ENCODE measurements at regions not wholly inside any gene's neighbourhood (a gene's known extent, or its start where the extent isn't known, plus 50 kb on each side); places are given as distances from the start of the nearest gene placed in this dataset.

DNA sequence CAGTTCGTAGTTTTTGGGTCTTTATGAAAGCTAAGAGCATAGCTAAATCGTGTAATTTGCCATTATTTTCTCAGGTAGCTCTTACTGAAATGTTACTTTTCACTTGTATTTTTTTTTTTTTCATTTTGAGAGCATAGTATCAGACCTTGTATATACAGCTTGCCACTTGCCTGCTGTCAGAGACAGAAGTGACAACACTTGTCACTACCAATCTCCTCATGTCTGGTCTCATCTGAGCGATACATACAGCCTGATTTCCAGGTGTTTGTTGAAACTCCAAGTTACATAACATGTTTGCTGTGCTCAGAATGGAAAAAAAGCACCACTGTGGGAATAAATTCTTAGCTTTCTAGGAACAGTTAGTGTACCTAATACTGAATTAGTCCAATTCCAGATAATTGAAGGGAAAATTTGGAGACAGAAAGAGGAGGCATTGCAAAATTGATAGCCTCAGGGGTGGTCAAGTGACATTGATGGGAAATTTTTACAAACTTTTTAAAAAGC, 621.4 kb upstream of the PKN2 start:
- intact Hi-C loops (cut with micrococcal nuclease), result loop anchor here (5.0 to 10.0 kb wide), 7 partner anchors 60 to 770 kb away; partner anchors contain the start of gene LMO4
- Histone ChIP-seq H3K27me3 (ENCODE audit: low read length) (no peaks in the 10 kb centered on the region), H3K9ac (ENCODE audit: low read length) (no peak overlapping the region), H3K4me3 (ENCODE audit: low read length) (no peak overlapping the region), H3K4me2 (ENCODE audit: low read length) (no peak overlapping the region), H3K79me2 (ENCODE audit: low read length) (no peaks in the 10 kb centered on the region), H3K9me3 (ENCODE audit: low read length) (0 out of 2 replicates have a peak, but pooled peaks cover 5% of the 10 kb centered on the region), H2AFZ (ENCODE audit: low read length) (no peak overlapping the region), H3F3A (ENCODE audit: low read length, unreplicated experiment) (no peaks in the 10 kb centered on the region), H3K27ac (ENCODE audit: low read length) (no peak overlapping the region), H3K36me3 (ENCODE audit: low read depth, low read length) (no peaks in the 10 kb centered on the region; the same call in 1 of the 2 replicates), H3K9me2 (replicated peaks; ENCODE audit: low read length) (no peaks in the 10 kb centered on the region), H4K20me1 (ENCODE audit: low read length) (no peaks in the 10 kb centered on the region), H3K4me1 (ENCODE audit: insufficient read depth, low read length) (peaks cover 27% of the 10 kb centered on the region)
- ATAC-seq (no peak), DNase-seq (no peak)
- ChIA-PET POLR2A (ENCODE audit: unreplicated experiment) (no interaction called here), CTCF (interaction anchor here (0.7 kb wide), 1 partner anchor 82 kb away, joined by 8 read pairs; no protein-coding TSS in a partner anchor)
- TF ChIP-seq EZH2 (IDR thresholded peaks at IDR 0.05; ENCODE audit: low read length, unreplicated experiment) (no peak), EZH2phosphoT487 (IDR thresholded peaks at IDR 0.05; ENCODE audit: borderline replicate concordance, low read length) (no peak)
- TF ChIP-seq, protein P1, sequence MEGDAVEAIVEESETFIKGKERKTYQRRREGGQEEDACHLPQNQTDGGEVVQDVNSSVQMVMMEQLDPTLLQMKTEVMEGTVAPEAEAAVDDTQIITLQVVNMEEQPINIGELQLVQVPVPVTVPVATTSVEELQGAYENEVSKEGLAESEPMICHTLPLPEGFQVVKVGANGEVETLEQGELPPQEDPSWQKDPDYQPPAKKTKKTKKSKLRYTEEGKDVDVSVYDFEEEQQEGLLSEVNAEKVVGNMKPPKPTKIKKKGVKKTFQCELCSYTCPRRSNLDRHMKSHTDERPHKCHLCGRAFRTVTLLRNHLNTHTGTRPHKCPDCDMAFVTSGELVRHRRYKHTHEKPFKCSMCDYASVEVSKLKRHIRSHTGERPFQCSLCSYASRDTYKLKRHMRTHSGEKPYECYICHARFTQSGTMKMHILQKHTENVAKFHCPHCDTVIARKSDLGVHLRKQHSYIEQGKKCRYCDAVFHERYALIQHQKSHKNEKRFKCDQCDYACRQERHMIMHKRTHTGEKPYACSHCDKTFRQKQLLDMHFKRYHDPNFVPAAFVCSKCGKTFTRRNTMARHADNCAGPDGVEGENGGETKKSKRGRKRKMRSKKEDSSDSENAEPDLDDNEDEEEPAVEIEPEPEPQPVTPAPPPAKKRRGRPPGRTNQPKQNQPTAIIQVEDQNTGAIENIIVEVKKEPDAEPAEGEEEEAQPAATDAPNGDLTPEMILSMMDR (conservative IDR thresholded peaks at IDR 0.05; ENCODE audit: low read depth, low read length), result no peak
- BruUV-seq (replicated peaks), result no TSS peak

DNA sequence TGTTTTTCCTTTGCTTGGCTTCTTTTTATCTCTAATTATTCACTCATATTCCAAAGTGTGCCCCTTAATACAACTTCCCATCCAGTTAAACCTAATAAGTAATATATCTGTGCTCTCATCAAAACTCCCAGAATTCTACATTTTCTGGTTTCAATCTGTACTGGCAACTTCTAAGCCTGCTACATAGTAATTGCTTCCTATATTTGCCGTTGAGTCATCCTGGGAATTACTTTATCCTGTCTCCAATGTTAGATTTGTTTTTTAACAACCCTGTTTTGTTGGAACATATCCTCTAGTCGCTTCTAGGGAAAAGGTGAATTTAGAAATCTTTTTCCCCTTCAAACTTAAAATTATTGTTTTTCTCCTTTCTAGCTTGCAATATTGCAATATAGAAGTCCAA, 620.5 kb upstream of the PKN2 start:
- Histone ChIP-seq H3K4me2 (ENCODE audit: low read length) (no peak overlapping the region), H3K4me3 (ENCODE audit: low read length) (no peak overlapping the region), H3K79me2 (ENCODE audit: low read length) (no peaks in the 10 kb centered on the region), H3K27me3 (ENCODE audit: low read length) (no peaks in the 10 kb centered on the region), H4K20me1 (ENCODE audit: low read length) (no peaks in the 10 kb centered on the region), H3K36me3 (ENCODE audit: low read depth, low read length) (no peaks in the 10 kb centered on the region; the same call in 1 of the 2 replicates), H2AFZ (ENCODE audit: low read length) (no peak overlapping the region), H3K9me2 (replicated peaks; ENCODE audit: low read length) (no peaks in the 10 kb centered on the region), H3K9ac (ENCODE audit: low read length) (no peak overlapping the region; the same call in 1 of the 2 replicates), H3K9me3 (ENCODE audit: low read length) (0 out of 2 replicates have a peak, but pooled peaks cover 5% of the 10 kb centered on the region), H3K4me1 (ENCODE audit: insufficient read depth, low read length) (peaks cover 34% of the 10 kb centered on the region), H3F3A (ENCODE audit: low read length, unreplicated experiment) (no peaks in the 10 kb centered on the region), H3K27ac (ENCODE audit: low read length) (peak overlapping the region; percentile 16)
- ATAC-seq (peak; percentile 53), DNase-seq (peak; percentile 67)
- no peak for TF ChIP-seq EZH2phosphoT487 (IDR thresholded peaks at IDR 0.05; ENCODE audit: borderline replicate concordance, low read length)
- TF ChIP-seq EZH2 (IDR thresholded peaks at IDR 0.05; ENCODE audit: low read length, unreplicated experiment), result no peak
- TF ChIP-seq, protein P1 (conservative IDR thresholded peaks at IDR 0.05; ENCODE audit: low read depth, low read length), result no peak
- no TSS peak for BruUV-seq (replicated peaks)
- ChIA-PET CTCF (no interaction called here), POLR2A (ENCODE audit: unreplicated experiment) (no interaction called here)
- intact Hi-C loops (cut with micrococcal nuclease), result loop anchor here (5.0 to 10.0 kb wide), 7 partner anchors 61 to 771 kb away; partner anchors contain the start of gene LMO4

DNA sequence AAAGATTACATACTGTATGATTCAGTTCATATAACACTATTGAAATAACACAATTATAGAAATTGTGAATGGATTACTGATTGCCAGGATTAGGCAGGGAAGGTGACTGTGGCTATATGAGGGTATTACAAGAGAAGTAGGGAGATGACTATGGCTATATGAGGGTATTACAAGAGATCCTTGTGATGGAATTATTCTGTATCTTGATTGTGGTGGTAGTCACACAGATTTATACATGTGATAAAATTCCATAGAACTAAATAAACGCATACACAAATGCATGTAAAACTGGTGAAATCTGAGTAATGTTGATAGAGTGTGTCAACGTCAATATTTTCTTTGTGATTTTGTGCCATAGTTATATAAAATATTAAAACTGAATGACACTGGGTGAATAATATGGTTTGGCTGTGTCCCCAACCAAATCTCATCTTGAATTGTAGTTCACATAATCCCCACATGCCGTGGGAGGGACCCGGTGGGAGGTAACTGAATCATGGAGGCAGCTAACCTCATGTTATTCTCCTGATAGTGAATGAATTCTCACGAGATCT, 615.6 kb upstream of the PKN2 start:
- H3K4me3 ChIP-seq (ENCODE audit: low read length), result no peak overlapping the region
- H3K9me3 ChIP-seq (ENCODE audit: low read length), result 0 out of 2 replicates have a peak, but pooled peaks cover 5% of the 10 kb centered on the region
- intact Hi-C loops (cut with micrococcal nuclease), result loop anchor here (1.0 to 10.0 kb wide), 2 partner anchors 78 to 274 kb away; no protein-coding TSS in a partner anchor
- H3K9me2 ChIP-seq (replicated peaks; ENCODE audit: low read length), result no peaks in the 10 kb centered on the region
- H3K4me1 ChIP-seq (ENCODE audit: insufficient read depth, low read length), result peaks cover 13% of the 10 kb centered on the region
- H3K4me2 ChIP-seq (ENCODE audit: low read length), result no peak overlapping the region
- ATAC-seq (peak; percentile 93), DNase-seq (peak; percentile 83)
- no peaks in the 10 kb centered on the region for H3F3A ChIP-seq (ENCODE audit: low read length, unreplicated experiment)
- H3K27me3 ChIP-seq (ENCODE audit: low read length), result no peaks in the 10 kb centered on the region
- H3K79me2 ChIP-seq (ENCODE audit: low read length), result no peaks in the 10 kb centered on the region
- no peak overlapping the region for H3K9ac ChIP-seq (ENCODE audit: low read length)
- no TSS peak for BruUV-seq (replicated peaks)
- H4K20me1 ChIP-seq (ENCODE audit: low read length), result no peaks in the 10 kb centered on the region
- H3K36me3 ChIP-seq (ENCODE audit: low read depth, low read length), result no peaks in the 10 kb centered on the region
- TF ChIP-seq EZH2phosphoT487 (IDR thresholded peaks at IDR 0.05; ENCODE audit: borderline replicate concordance, low read length) (no peak), EZH2 (IDR thresholded peaks at IDR 0.05; ENCODE audit: low read length, unreplicated experiment) (no peak)
- TF ChIP-seq, protein P1 (conservative IDR thresholded peaks at IDR 0.05; ENCODE audit: low read depth, low read length), result no peak
- H3K27ac ChIP-seq (ENCODE audit: low read length), result peak overlapping the region; percentile 67
- CTCF ChIA-PET, result no interaction called here
- no peak overlapping the region for H2AFZ ChIP-seq (ENCODE audit: low read length)
- POLR2A ChIA-PET (ENCODE audit: unreplicated experiment), result no interaction called here

All from PC-3 (cell line).